ENCODE measurements at regions not wholly inside any gene's neighbourhood (a gene's known extent, or its start where the extent isn't known, plus 50 kb on each side); places are given as distances from the start of the nearest gene placed in this dataset.

DNA sequence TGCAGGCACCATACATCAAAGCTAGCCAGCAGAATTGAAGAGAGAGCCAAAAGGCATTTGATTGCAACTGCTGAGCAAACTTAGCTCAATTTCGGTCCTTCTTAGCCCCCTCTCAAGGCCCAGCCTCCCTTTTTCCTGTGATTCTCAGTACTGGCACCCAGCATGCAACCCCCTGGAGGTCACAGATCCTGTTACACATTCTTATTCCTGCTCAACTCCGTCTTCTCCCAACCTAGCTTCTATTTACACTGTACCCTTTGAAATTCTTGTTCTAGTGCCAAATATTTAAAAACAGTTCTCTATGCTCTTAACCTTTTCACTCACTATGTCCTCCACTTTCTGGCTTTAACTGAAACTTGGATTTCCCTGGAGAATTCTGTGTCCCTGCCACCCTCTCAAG lies 131.3 kb upstream of the CPSF6 start:
- TF ChIP-seq, protein P1, sequence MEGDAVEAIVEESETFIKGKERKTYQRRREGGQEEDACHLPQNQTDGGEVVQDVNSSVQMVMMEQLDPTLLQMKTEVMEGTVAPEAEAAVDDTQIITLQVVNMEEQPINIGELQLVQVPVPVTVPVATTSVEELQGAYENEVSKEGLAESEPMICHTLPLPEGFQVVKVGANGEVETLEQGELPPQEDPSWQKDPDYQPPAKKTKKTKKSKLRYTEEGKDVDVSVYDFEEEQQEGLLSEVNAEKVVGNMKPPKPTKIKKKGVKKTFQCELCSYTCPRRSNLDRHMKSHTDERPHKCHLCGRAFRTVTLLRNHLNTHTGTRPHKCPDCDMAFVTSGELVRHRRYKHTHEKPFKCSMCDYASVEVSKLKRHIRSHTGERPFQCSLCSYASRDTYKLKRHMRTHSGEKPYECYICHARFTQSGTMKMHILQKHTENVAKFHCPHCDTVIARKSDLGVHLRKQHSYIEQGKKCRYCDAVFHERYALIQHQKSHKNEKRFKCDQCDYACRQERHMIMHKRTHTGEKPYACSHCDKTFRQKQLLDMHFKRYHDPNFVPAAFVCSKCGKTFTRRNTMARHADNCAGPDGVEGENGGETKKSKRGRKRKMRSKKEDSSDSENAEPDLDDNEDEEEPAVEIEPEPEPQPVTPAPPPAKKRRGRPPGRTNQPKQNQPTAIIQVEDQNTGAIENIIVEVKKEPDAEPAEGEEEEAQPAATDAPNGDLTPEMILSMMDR (IDR thresholded peaks at IDR 0.05; ENCODE audit: low read depth, low read length) = no peak
- TF ChIP-seq POLR2A (IDR thresholded peaks at IDR 0.05; ENCODE audit: extremely low read depth, insufficient read length) = no peak
